SK-N-MC (cell line): ENCODE measurements at regions not wholly inside any gene's neighbourhood (a gene's known extent, or its start where the extent isn't known, plus 50 kb on each side); places are given as distances from the start of the nearest gene placed in this dataset.

Source experiments
- DNase-seq: peaks from one replicate; pipeline ENCODE4 v3.0.0-alpha.2; 2011; ENCODE audit warnings: low read depth, low spot score
- H3K27ac ChIP-seq: fragments of 200-600 bp; sonication (generic); 2 replicates; pipeline ENCODE4 v1.5.1; 2016; ENCODE audit warnings: mixed run types
- H3K36me3 ChIP-seq: fragments of 200-600 bp; sonication (generic); 2 replicates; pipeline ENCODE4 v1.6.1; 2017; ENCODE audit warnings: antibody characterized with exemption, low read length, mixed read lengths; ENCODE audit not compliant: insufficient read depth
- H3K4me3 ChIP-seq: fragments of 200-600 bp; sonication (generic); 2 replicates; pipeline ENCODE4 v1.5.1; 2016
- H3K9ac ChIP-seq: fragments of 200-600 bp; sonication (generic); 2 replicates; pipeline ENCODE4 v1.8.0; 2017; ENCODE audit warnings: mixed run types, mixed read lengths; ENCODE audit not compliant: insufficient read length
- H3K9me3 ChIP-seq: fragments of 200-600 bp; sonication (generic); 2 replicates; pipeline ENCODE4 v1.6.1; 2017; ENCODE audit warnings: low read depth, mild to moderate bottlenecking, antibody characterized with exemption, low read length, moderate library complexity, mixed read lengths
- EZH2 ChIP-seq: fragments of 200-600 bp; sonication (generic); IDR thresholded peaks from one replicate; pipeline ENCODE4 v1.6.1; 2017; ENCODE audit warnings: antibody characterized with exemption
- FOXP2 ChIP-seq: optimal IDR thresholded peaks from 2 replicates; pipeline ENCODE3; 2011; ENCODE audit warnings: mild to moderate bottlenecking, moderate library complexity; ENCODE audit not compliant: insufficient read depth; ENCODE audit errors: extremely low read length, control extremely low read depth
- POLR2AphosphoS5 ChIP-seq: IDR thresholded peaks from 2 replicates; pipeline ENCODE4 v1.6.1; 2012; ENCODE audit warnings: mild to moderate bottlenecking, low read depth, low read length, borderline replicate concordance

- H3K4me3 ChIP-seq: no peak overlapping the region
- H3K9me3 ChIP-seq: no peaks in the 10 kb centered on the region
- H3K9ac ChIP-seq: no peak overlapping the region
- TF ChIP-seq POLR2AphosphoS5 (no peak), FOXP2 (no peak), EZH2 (no peak)
- no peak for DNase-seq
- H3K36me3 ChIP-seq: no peaks in the 10 kb centered on the region
- H3K27ac ChIP-seq: no peak overlapping the region
Observed at GRCh38 chr2:181761175-181761574, 80.9 kb upstream of the NEUROD1 start.

GRCh38 chr2:181762000-181762399, 81.7 kb upstream of the NEUROD1 start:
- H3K36me3 ChIP-seq: no peaks in the 10 kb centered on the region
- no peaks in the 10 kb centered on the region for H3K9me3 ChIP-seq
- TF ChIP-seq FOXP2 (no peak), POLR2AphosphoS5 (no peak), EZH2 (no peak)
- no peak overlapping the region for H3K9ac ChIP-seq
- no peak for DNase-seq
- H3K27ac ChIP-seq: no peak overlapping the region
- H3K4me3 ChIP-seq: peak overlapping the region; percentile 25; the same call in 1 of the 2 replicates

- Histone ChIP-seq H3K9me3 (no peaks in the 10 kb centered on the region), H3K36me3 (no peaks in the 10 kb centered on the region), H3K4me3 (no peak overlapping the region), H3K9ac (no peak overlapping the region), H3K27ac (no peak overlapping the region)
- DNase-seq: no peak
- TF ChIP-seq EZH2: no peak
- TF ChIP-seq FOXP2: no peak
- no peak for TF ChIP-seq POLR2AphosphoS5
Observed at GRCh38 chr2:181762848-181763247, 82.5 kb upstream of the NEUROD1 start.

GRCh38 chr2:181763423-181763822, 83.1 kb upstream of the NEUROD1 start:
- no peak for TF ChIP-seq EZH2
- TF ChIP-seq POLR2AphosphoS5: no peak
- TF ChIP-seq FOXP2: no peak
- H3K4me3 ChIP-seq: no peak overlapping the region
- H3K36me3 ChIP-seq: no peaks in the 10 kb centered on the region
- DNase-seq: no peak
- no peak overlapping the region for H3K9ac ChIP-seq
- no peak overlapping the region for H3K27ac ChIP-seq
- H3K9me3 ChIP-seq: no peaks in the 10 kb centered on the region

GRCh38 chr2:181764095-181764963, 84.0 kb upstream of the NEUROD1 start:
- no peak overlapping the region for H3K27ac ChIP-seq
- H3K4me3 ChIP-seq: no peak overlapping the region
- no peak for TF ChIP-seq FOXP2
- TF ChIP-seq POLR2AphosphoS5: no peak
- no peak for TF ChIP-seq EZH2
- no peaks in the 10 kb centered on the region for H3K9me3 ChIP-seq
- no peaks in the 10 kb centered on the region for H3K36me3 ChIP-seq
- no peak overlapping the region for H3K9ac ChIP-seq
- no peak for DNase-seq

GRCh38 chr2:181766129-181766528, 85.8 kb upstream of the NEUROD1 start:
- no peaks in the 10 kb centered on the region for H3K9me3 ChIP-seq
- H3K9ac ChIP-seq: no peak overlapping the region
- TF ChIP-seq EZH2: no peak
- no peak for TF ChIP-seq FOXP2
- no peak for TF ChIP-seq POLR2AphosphoS5
- DNase-seq: no peak
- no peak overlapping the region for H3K27ac ChIP-seq
- no peak overlapping the region for H3K4me3 ChIP-seq
- no peaks in the 10 kb centered on the region for H3K36me3 ChIP-seq

GRCh38 chr2:181770150-181770549, 89.8 kb upstream of the NEUROD1 start:
- Histone ChIP-seq H3K9me3 (no peaks in the 10 kb centered on the region), H3K27ac (no peak overlapping the region), H3K9ac (no peak overlapping the region), H3K4me3 (no peak overlapping the region), H3K36me3 (no peaks in the 10 kb centered on the region)
- no peak for TF ChIP-seq EZH2
- no peak for TF ChIP-seq FOXP2
- TF ChIP-seq POLR2AphosphoS5: no peak
- no peak for DNase-seq

GRCh38 chr2:181771356-181771755, 91.0 kb upstream of the NEUROD1 start:
- no peak overlapping the region for H3K27ac ChIP-seq
- DNase-seq: no peak
- H3K9ac ChIP-seq: no peak overlapping the region
- H3K9me3 ChIP-seq: no peaks in the 10 kb centered on the region
- no peak overlapping the region for H3K4me3 ChIP-seq
- no peaks in the 10 kb centered on the region for H3K36me3 ChIP-seq
- no peak for TF ChIP-seq POLR2AphosphoS5
- no peak for TF ChIP-seq FOXP2
- TF ChIP-seq EZH2: no peak

GRCh38 chr2:181772334-181772733, 92.0 kb upstream of the NEUROD1 start:
- DNase-seq: no peak
- no peak overlapping the region for H3K27ac ChIP-seq
- TF ChIP-seq FOXP2 (no peak), POLR2AphosphoS5 (no peak), EZH2 (no peak)
- no peaks in the 10 kb centered on the region for H3K9me3 ChIP-seq
- H3K4me3 ChIP-seq: no peak overlapping the region
- no peaks in the 10 kb centered on the region for H3K36me3 ChIP-seq
- no peak overlapping the region for H3K9ac ChIP-seq
